ENCODE measurements at regions not wholly inside any gene's neighbourhood (a gene's known extent, or its start where the extent isn't known, plus 50 kb on each side); places are given as distances from the start of the nearest gene placed in this dataset.

- H3K27ac ChIP-seq, result no peak overlapping the region
- H3K4me1 ChIP-seq, result no peaks in the 10 kb centered on the region
- H3K9me3 ChIP-seq, result no peaks in the 10 kb centered on the region
- no peaks in the 10 kb centered on the region for H3K36me3 ChIP-seq
- H3K4me3 ChIP-seq, result no peak overlapping the region
- intact Hi-C loops (cut with DNase I; ENCODE audit: low total_unique reads), result no loop called here
- no peaks in the 10 kb centered on the region for H3K27me3 ChIP-seq
- no peak for DNase-seq
- TF ChIP-seq POLR2A (IDR thresholded peaks at IDR 0.05) (no peak), CTCF (IDR thresholded peaks at IDR 0.05) (no peak)
Observed at GRCh38 chr21:21801921-21802320, 803.7 kb downstream of the NCAM2 start.

- Histone ChIP-seq H3K36me3 (no peaks in the 10 kb centered on the region), H3K9me3 (no peaks in the 10 kb centered on the region), H3K27ac (no peak overlapping the region), H3K4me3 (no peak overlapping the region), H3K4me1 (no peaks in the 10 kb centered on the region), H3K27me3 (no peaks in the 10 kb centered on the region)
- TF ChIP-seq POLR2A (IDR thresholded peaks at IDR 0.05) (no peak), CTCF (IDR thresholded peaks at IDR 0.05) (no peak)
- intact Hi-C loops (cut with DNase I; ENCODE audit: low total_unique reads), result no loop called here
- no peak for DNase-seq
Observed at GRCh38 chr21:21806711-21807597, 808.7 kb downstream of the NCAM2 start.

- Histone ChIP-seq H3K9me3 (no peaks in the 10 kb centered on the region), H3K4me1 (no peaks in the 10 kb centered on the region), H3K27ac (no peak overlapping the region), H3K36me3 (no peaks in the 10 kb centered on the region), H3K4me3 (no peak overlapping the region), H3K27me3 (no peaks in the 10 kb centered on the region)
- DNase-seq, result no peak
- intact Hi-C loops (cut with DNase I; ENCODE audit: low total_unique reads), result no loop called here
- TF ChIP-seq POLR2A (IDR thresholded peaks at IDR 0.05), result no peak
- TF ChIP-seq CTCF (IDR thresholded peaks at IDR 0.05), result no peak
Observed at GRCh38 chr21:21807598-21807903, 809.3 kb downstream of the NCAM2 start.

- intact Hi-C loops (cut with DNase I; ENCODE audit: low total_unique reads), result no loop called here
- H3K27me3 ChIP-seq, result no peaks in the 10 kb centered on the region
- no peaks in the 10 kb centered on the region for H3K9me3 ChIP-seq
- TF ChIP-seq POLR2A (IDR thresholded peaks at IDR 0.05) (no peak), CTCF (IDR thresholded peaks at IDR 0.05) (no peak)
- no peak overlapping the region for H3K27ac ChIP-seq
- no peaks in the 10 kb centered on the region for H3K4me1 ChIP-seq
- DNase-seq, result no peak
- H3K36me3 ChIP-seq, result no peaks in the 10 kb centered on the region
- no peak overlapping the region for H3K4me3 ChIP-seq
Observed at GRCh38 chr21:21813289-21813688, 815.1 kb downstream of the NCAM2 start.

- no peak for DNase-seq
- Histone ChIP-seq H3K4me1 (no peaks in the 10 kb centered on the region), H3K9me3 (no peaks in the 10 kb centered on the region), H3K4me3 (no peak overlapping the region), H3K36me3 (no peaks in the 10 kb centered on the region), H3K27ac (no peak overlapping the region), H3K27me3 (no peaks in the 10 kb centered on the region)
- intact Hi-C loops (cut with DNase I; ENCODE audit: low total_unique reads), result no loop called here
- TF ChIP-seq POLR2A (IDR thresholded peaks at IDR 0.05) (no peak), CTCF (IDR thresholded peaks at IDR 0.05) (no peak)
Observed at GRCh38 chr21:21813934-21814333, 815.7 kb downstream of the NCAM2 start.

Measured in uterus (tissue), 3 donors.